ENCODE measurements at regions not wholly inside any gene's neighbourhood (a gene's known extent, or its start where the extent isn't known, plus 50 kb on each side); places are given as distances from the start of the nearest gene placed in this dataset.

GRCh38 chr2:196549052-196549451 lies 90.5 kb upstream of the CCDC150 start:
- TF ChIP-seq CTCF (IDR thresholded peaks at IDR 0.05), result no peak
- TF ChIP-seq POLR2A (IDR thresholded peaks at IDR 0.05), result no peak

Measured in adrenal gland (tissue), 5 donors.